ENCODE measurements at regions not wholly inside any gene's neighbourhood (a gene's known extent, or its start where the extent isn't known, plus 50 kb on each side); places are given as distances from the start of the nearest gene placed in this dataset.

DNA sequence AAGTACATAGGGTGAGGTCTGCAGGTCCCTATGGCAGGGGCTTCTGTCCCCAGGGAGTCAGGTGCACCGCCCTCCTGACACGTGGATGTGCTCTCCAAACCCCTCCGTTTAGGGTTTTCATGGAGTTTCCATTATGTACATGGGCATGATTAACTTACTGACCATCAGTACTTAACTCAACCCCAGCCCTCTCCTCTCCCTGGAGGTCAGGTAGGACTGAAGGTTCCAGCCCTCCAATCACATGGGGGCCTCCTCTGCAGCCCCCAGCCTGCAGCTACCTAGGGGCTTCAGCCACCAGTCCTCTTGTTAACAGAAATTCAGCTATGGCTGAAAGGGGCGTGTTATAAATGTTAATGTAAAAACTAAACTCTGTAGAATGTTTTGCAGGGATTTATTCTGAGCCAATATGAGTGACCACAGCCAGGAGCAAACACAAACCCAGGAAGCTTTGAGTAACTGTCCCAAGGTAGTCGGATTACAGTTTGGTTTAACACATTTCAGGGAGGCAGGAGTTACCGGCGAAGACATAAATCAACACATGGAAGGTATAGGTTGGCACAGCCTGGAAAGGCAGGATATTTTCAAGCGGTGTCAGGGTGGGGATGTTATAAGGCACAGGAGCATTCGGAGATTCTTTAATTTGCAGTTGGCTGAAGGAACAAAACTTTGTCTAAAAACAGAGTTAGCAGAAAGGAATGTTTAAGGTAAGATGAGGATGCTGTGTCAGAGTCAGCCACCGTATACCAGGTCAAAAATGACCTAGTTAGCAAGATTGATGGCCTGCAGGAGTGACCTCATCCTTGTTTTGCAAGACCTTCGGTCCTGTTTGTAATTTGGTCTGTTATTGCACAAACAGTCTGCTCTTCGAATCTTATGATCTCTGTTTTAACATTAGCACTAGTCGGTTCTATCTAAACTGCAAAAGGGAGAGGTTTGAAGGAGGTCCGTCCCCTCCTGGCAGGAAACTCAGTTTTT, 75.2 kb downstream of the TNFAIP2 start:
- Histone ChIP-seq H3K4me3 (no peak overlapping the region), H3K27me3 (ENCODE audit: low read depth) (no peaks in the 10 kb centered on the region), H3K9me3 (peaks cover 4% of the 10 kb centered on the region), H3K4me1 (no peaks in the 10 kb centered on the region), H3K36me3 (replicated peaks) (no peaks in the 10 kb centered on the region)
- in situ Hi-C loops (cut with MboI; ENCODE audit: low sequenced_read_pairs), result no loop called here
- no peak for DNase-seq (ENCODE audit: low spot score in 2 of 2)

DNA sequence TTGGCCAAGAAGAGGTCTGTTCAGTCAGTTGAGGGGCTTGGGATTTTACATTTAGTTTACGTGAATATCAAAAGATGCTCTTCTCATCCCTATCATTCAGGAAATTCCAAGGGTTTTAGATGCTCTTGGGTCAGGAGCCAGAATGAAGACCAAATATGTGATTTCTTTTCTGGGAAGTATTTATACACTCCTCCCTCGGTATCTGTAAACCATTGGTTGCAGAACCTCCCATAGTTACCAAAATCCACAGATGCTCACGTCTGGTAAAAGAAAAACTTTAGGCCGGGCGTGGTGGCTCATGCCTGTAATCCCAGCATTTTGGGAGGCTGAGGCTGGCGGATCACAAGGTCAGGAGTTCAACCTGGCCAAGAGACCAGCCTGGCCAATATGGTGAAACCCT, 75.9 kb downstream of the TNFAIP2 start:
- in situ Hi-C loops (cut with MboI; ENCODE audit: low sequenced_read_pairs), result no loop called here
- DNase-seq (ENCODE audit: low spot score in 2 of 2), result no peak
- Histone ChIP-seq H3K27me3 (ENCODE audit: low read depth) (no peaks in the 10 kb centered on the region), H3K4me1 (no peaks in the 10 kb centered on the region), H3K36me3 (replicated peaks) (no peaks in the 10 kb centered on the region), H3K4me3 (no peak overlapping the region), H3K9me3 (peaks cover 6% of the 10 kb centered on the region)

GRCh38 chr14:103201801-103202200, 78.5 kb downstream of the TNFAIP2 start:
- no peak overlapping the region for H3K4me3 ChIP-seq
- in situ Hi-C loops (cut with MboI; ENCODE audit: low sequenced_read_pairs), result no loop called here
- no peak for DNase-seq (ENCODE audit: low spot score in 2 of 2)
- H3K9me3 ChIP-seq, result peaks cover 16% of the 10 kb centered on the region
- no peaks in the 10 kb centered on the region for H3K36me3 ChIP-seq (replicated peaks)
- H3K27me3 ChIP-seq (ENCODE audit: low read depth), result no peaks in the 10 kb centered on the region
- H3K4me1 ChIP-seq, result no peaks in the 10 kb centered on the region

DNA sequence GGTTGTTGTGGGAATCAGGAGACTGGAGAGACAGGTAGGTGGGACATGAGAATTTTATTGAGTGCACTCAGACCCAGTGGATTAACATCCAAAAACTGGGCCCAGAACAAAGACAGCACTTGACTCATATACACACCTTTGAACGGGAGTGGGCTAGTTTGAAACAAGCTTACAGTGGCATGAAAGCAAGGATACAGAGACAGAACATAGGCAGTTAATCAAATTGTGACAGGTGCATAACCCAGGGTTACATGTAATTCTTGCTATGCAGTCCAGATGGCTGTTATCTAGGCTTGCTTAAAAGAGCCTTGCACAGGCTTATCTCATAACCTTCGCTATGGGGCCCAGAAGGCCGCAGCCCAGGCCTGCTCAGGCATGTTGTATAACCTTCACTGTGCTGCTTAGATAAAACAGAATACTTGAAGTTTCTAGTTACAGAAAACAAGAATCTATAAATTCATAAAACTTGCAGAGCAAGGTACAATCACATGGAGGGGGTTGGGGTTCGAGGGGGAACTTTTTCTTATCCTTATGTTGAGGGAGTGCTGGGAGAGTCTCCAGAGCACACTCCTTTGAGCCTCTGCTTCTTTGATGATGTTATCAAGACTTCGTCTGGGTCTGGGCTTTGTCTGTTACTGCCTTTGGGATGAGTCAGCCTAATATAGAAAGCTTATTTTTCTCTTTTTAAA, 81.7 kb downstream of the TNFAIP2 start:
- Histone ChIP-seq H3K9me3 (peaks cover 16% of the 10 kb centered on the region), H3K4me1 (no peaks in the 10 kb centered on the region), H3K27me3 (ENCODE audit: low read depth) (no peaks in the 10 kb centered on the region), H3K36me3 (replicated peaks) (no peaks in the 10 kb centered on the region), H3K4me3 (no peak overlapping the region)
- in situ Hi-C loops (cut with MboI; ENCODE audit: low sequenced_read_pairs), result no loop called here
- no peak for DNase-seq (ENCODE audit: low spot score in 2 of 2)

- Histone ChIP-seq H3K4me3 (no peak overlapping the region), H3K27me3 (ENCODE audit: low read depth) (no peaks in the 10 kb centered on the region), H3K9me3 (peaks cover 16% of the 10 kb centered on the region), H3K4me1 (no peaks in the 10 kb centered on the region), H3K36me3 (replicated peaks) (no peaks in the 10 kb centered on the region)
- in situ Hi-C loops (cut with MboI; ENCODE audit: low sequenced_read_pairs), result no loop called here
- DNase-seq (ENCODE audit: low spot score in 2 of 2), result no peak
Measured at GRCh38 chr14:103205541-103205906, 82.3 kb downstream of the TNFAIP2 start.

GRCh38 chr14:103206023-103206481, 82.8 kb downstream of the TNFAIP2 start:
- no peak for DNase-seq (ENCODE audit: low spot score in 2 of 2)
- Histone ChIP-seq H3K36me3 (replicated peaks) (no peaks in the 10 kb centered on the region), H3K4me1 (no peaks in the 10 kb centered on the region), H3K27me3 (ENCODE audit: low read depth) (no peaks in the 10 kb centered on the region), H3K4me3 (no peak overlapping the region), H3K9me3 (peaks cover 14% of the 10 kb centered on the region)
- in situ Hi-C loops (cut with MboI; ENCODE audit: low sequenced_read_pairs), result no loop called here

- Histone ChIP-seq H3K9me3 (peaks cover 11% of the 10 kb centered on the region; the same call in 1 of the 2 replicates), H3K4me1 (no peaks in the 10 kb centered on the region), H3K4me3 (no peak overlapping the region), H3K36me3 (replicated peaks) (no peaks in the 10 kb centered on the region), H3K27me3 (ENCODE audit: low read depth) (no peaks in the 10 kb centered on the region)
- no peak for DNase-seq (ENCODE audit: low spot score in 2 of 2)
- in situ Hi-C loops (cut with MboI; ENCODE audit: low sequenced_read_pairs), result no loop called here
Measured at GRCh38 chr14:103206836-103207387, 83.7 kb downstream of the TNFAIP2 start.

- H3K27me3 ChIP-seq (ENCODE audit: low read depth), result no peaks in the 10 kb centered on the region
- H3K9me3 ChIP-seq, result peaks cover 11% of the 10 kb centered on the region; the same call in 1 of the 2 replicates
- no peak for DNase-seq (ENCODE audit: low spot score in 2 of 2)
- no peak overlapping the region for H3K4me3 ChIP-seq
- in situ Hi-C loops (cut with MboI; ENCODE audit: low sequenced_read_pairs), result no loop called here
- H3K36me3 ChIP-seq (replicated peaks), result no peaks in the 10 kb centered on the region
- H3K4me1 ChIP-seq, result no peaks in the 10 kb centered on the region
Measured at GRCh38 chr14:103207388-103208072, 84.3 kb downstream of the TNFAIP2 start.

GRCh38 chr14:103209054-103209453, 85.8 kb downstream of the TNFAIP2 start:
- H3K36me3 ChIP-seq (replicated peaks), result no peaks in the 10 kb centered on the region
- in situ Hi-C loops (cut with MboI; ENCODE audit: low sequenced_read_pairs), result no loop called here
- H3K4me3 ChIP-seq, result no peak overlapping the region
- no peak for DNase-seq (ENCODE audit: low spot score in 2 of 2)
- no peaks in the 10 kb centered on the region for H3K4me1 ChIP-seq
- peaks cover 10% of the 10 kb centered on the region; the same call in 1 of the 2 replicates for H3K9me3 ChIP-seq
- no peaks in the 10 kb centered on the region for H3K27me3 ChIP-seq (ENCODE audit: low read depth)

DNA sequence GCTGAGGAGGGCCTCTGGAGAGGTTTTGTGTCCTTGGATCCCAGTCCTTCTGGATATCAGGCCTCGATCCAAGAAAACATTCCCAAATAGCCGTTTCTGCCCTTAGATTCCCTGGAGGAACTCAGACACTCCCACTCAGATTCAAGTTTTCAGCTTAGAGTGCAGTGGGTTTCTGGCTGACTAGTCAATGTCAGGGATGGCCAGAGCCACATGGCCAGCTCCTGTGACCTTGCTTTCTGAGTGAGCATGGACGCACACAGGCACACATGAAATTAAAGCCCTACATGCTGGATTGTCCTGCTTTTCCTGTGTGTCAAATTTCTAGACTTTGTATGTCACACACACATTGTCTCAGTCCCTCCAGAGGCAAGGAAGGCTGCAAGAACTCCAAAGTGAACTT, 86.2 kb downstream of the TNFAIP2 start:
- H3K4me3 ChIP-seq, result no peak overlapping the region
- no peaks in the 10 kb centered on the region for H3K4me1 ChIP-seq
- no peak for DNase-seq (ENCODE audit: low spot score in 2 of 2)
- H3K9me3 ChIP-seq, result peaks cover 6% of the 10 kb centered on the region; the same call in 1 of the 2 replicates
- in situ Hi-C loops (cut with MboI; ENCODE audit: low sequenced_read_pairs), result no loop called here
- H3K36me3 ChIP-seq (replicated peaks), result no peaks in the 10 kb centered on the region
- H3K27me3 ChIP-seq (ENCODE audit: low read depth), result no peaks in the 10 kb centered on the region

- H3K4me3 ChIP-seq, result no peak overlapping the region
- no peaks in the 10 kb centered on the region for H3K9me3 ChIP-seq
- H3K27me3 ChIP-seq (ENCODE audit: low read depth), result no peaks in the 10 kb centered on the region
- no peaks in the 10 kb centered on the region for H3K36me3 ChIP-seq (replicated peaks)
- in situ Hi-C loops (cut with MboI; ENCODE audit: low sequenced_read_pairs), result no loop called here
- H3K4me1 ChIP-seq, result no peaks in the 10 kb centered on the region
- DNase-seq (ENCODE audit: low spot score in 2 of 2), result no peak
Measured at GRCh38 chr14:103213331-103213730, 90.1 kb downstream of the TNFAIP2 start.

GRCh38 chr14:103214461-103214958, 91.2 kb downstream of the TNFAIP2 start:
- in situ Hi-C loops (cut with MboI; ENCODE audit: low sequenced_read_pairs), result no loop called here
- Histone ChIP-seq H3K4me1 (no peaks in the 10 kb centered on the region), H3K4me3 (no peak overlapping the region), H3K27me3 (ENCODE audit: low read depth) (no peaks in the 10 kb centered on the region), H3K36me3 (replicated peaks) (no peaks in the 10 kb centered on the region), H3K9me3 (no peaks in the 10 kb centered on the region)
- no peak for DNase-seq (ENCODE audit: low spot score in 2 of 2)

DNA sequence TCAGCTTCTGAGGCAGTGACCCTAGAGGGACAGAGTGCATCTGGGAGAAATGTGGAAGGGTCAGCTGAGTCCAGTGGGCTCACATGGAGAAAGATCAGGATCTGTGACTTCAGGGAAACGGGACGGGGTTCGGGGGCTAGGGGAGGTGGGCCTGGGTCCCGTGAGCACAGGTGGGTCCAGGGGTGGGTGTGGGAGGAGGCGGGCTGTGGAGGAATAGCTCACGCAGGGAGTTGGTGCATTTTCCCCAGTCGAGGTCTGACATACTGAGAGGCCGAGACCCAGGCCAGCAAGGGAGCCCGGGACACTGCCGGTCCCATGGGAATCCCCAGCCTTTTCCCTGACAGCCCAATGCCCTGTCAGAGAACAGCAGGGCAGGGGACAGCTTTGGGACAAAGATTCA, 93.1 kb downstream of the TNFAIP2 start:
- in situ Hi-C loops (cut with MboI; ENCODE audit: low sequenced_read_pairs), result no loop called here
- Histone ChIP-seq H3K4me3 (no peak overlapping the region), H3K27me3 (ENCODE audit: low read depth) (no peaks in the 10 kb centered on the region), H3K4me1 (no peaks in the 10 kb centered on the region), H3K36me3 (replicated peaks) (no peaks in the 10 kb centered on the region), H3K9me3 (no peaks in the 10 kb centered on the region)
- no peak for DNase-seq (ENCODE audit: low spot score in 2 of 2)
